ENCODE measurements at regions not wholly inside any gene's neighbourhood (a gene's known extent, or its start where the extent isn't known, plus 50 kb on each side); places are given as distances from the start of the nearest gene placed in this dataset.

DNA sequence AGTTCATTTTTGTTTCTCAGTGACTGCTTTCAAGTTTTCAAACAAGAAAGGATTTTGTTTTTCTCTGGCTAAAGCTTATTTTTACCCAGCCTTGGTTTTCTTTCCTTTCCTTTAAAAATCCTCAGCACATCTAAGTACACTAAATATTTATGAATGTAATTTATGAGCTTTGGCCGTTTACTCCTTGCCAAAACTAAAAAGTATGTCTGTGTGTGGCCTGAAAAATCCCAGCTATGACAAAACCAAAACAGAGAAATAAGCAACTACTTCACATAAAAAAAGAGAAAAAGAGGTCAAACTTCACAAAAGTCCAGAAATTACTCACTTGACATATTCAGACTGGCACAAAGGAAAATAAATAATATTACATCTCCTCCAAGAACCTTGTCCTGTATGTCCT is 365.1 kb upstream of the NFE2L3 start:
- peak overlapping the region; percentile 34 for H3K27ac ChIP-seq
- H3K9me3 ChIP-seq, result no peaks in the 10 kb centered on the region
- intact Hi-C loops (cut with DNase I), result no loop called here
- no peaks in the 10 kb centered on the region for H3K4me1 ChIP-seq
- ATAC-seq, result no peak
- no peaks in the 10 kb centered on the region for H3K27me3 ChIP-seq (ENCODE audit: low read depth)
- H3K4me3 ChIP-seq, result no peak overlapping the region
- DNase-seq, result no peak
- TF ChIP-seq, protein P1, sequence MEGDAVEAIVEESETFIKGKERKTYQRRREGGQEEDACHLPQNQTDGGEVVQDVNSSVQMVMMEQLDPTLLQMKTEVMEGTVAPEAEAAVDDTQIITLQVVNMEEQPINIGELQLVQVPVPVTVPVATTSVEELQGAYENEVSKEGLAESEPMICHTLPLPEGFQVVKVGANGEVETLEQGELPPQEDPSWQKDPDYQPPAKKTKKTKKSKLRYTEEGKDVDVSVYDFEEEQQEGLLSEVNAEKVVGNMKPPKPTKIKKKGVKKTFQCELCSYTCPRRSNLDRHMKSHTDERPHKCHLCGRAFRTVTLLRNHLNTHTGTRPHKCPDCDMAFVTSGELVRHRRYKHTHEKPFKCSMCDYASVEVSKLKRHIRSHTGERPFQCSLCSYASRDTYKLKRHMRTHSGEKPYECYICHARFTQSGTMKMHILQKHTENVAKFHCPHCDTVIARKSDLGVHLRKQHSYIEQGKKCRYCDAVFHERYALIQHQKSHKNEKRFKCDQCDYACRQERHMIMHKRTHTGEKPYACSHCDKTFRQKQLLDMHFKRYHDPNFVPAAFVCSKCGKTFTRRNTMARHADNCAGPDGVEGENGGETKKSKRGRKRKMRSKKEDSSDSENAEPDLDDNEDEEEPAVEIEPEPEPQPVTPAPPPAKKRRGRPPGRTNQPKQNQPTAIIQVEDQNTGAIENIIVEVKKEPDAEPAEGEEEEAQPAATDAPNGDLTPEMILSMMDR (IDR thresholded peaks at IDR 0.05), result no peak
- no peaks in the 10 kb centered on the region for H3K36me3 ChIP-seq

DNA sequence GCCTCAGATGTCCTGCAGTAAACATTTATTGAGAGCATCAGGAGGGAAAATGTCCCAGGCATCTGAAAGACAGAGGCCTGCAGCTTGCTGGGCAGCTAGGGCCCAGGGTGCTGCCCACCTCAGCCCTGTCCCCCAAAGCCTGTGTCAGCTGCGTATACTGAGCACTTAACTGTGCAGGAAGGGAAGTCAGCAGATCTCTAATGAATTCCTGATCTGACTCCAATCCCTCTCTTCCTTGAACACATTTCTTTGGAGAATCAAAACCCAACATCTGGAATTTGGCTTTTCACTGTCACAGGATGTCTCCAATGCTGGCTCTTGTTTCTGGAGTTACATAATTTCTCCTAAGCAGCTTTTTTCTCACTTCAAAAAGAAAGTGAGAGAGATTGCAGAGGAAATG is 364.7 kb upstream of the NFE2L3 start:
- H3K4me3 ChIP-seq, result no peak overlapping the region
- no peaks in the 10 kb centered on the region for H3K4me1 ChIP-seq
- TF ChIP-seq, protein P1 (IDR thresholded peaks at IDR 0.05), result no peak
- H3K36me3 ChIP-seq, result no peaks in the 10 kb centered on the region
- H3K9me3 ChIP-seq, result no peaks in the 10 kb centered on the region
- DNase-seq (no peak), ATAC-seq (peak in 1 of 2 donors; percentile 24)
- intact Hi-C loops (cut with DNase I), result no loop called here
- peak overlapping the region; percentile 34 for H3K27ac ChIP-seq
- no peaks in the 10 kb centered on the region for H3K27me3 ChIP-seq (ENCODE audit: low read depth)

DNA sequence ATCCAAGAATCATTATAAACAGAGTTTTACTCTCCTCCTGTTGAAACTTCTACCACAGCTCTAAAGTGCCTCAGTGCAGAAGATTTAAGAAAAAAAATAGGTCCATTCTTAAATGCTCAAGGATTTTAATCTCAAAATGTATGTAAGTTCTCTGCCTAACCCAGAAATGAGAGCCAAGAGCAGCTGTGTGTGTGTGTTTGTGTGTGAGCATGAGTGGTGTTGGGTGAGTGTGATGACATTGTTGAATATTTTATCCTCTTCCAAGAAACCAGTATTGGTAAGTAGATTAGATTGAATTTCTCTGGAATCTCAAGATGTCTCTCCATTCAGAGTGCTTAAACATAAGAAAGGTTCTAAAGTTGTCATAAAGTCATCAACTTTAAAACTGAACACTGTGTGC is 363.6 kb upstream of the NFE2L3 start:
- H3K27ac ChIP-seq, result peak overlapping the region; percentile 15
- H3K27me3 ChIP-seq (ENCODE audit: low read depth), result no peaks in the 10 kb centered on the region
- no peak for ATAC-seq
- TF ChIP-seq, protein P1 (IDR thresholded peaks at IDR 0.05), result no peak
- no peak overlapping the region for H3K4me3 ChIP-seq
- H3K9me3 ChIP-seq, result no peaks in the 10 kb centered on the region
- intact Hi-C loops (cut with DNase I), result no loop called here
- H3K36me3 ChIP-seq, result no peaks in the 10 kb centered on the region
- DNase-seq, result no peak
- H3K4me1 ChIP-seq, result no peaks in the 10 kb centered on the region

DNA sequence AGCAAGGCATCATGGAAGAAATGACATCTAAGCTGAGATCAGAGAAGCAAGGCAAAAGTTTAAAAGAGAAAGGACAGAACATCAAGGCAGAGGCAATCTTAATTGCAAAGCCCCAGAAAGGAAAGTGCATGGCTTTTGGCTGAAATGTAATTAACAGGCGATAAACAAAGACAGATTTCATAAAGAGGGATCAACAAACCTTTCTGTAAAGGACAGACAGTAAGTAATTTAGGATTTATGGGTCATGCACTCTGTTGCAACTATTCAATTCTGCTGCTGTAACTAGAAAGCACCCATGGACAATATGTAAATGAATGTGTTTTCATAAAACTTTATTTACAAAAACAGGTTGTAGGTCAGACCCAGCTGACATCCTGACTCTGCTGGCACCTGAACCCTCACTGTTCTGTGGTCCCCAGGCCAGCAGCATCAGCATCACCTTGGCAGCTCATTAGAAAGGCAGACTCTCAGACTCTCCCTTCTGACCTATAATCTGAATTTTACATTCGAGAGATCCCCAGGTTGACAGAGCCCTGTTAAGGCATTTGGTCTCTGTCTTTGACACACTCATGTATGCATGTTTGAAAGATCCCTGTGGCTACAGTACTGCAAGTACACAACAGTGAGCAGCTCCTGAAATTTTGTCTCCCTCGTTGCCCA is 362.9 kb upstream of the NFE2L3 start:
- Histone ChIP-seq H3K4me3 (no peak overlapping the region), H3K27me3 (ENCODE audit: low read depth) (no peaks in the 10 kb centered on the region), H3K4me1 (no peaks in the 10 kb centered on the region), H3K36me3 (no peaks in the 10 kb centered on the region), H3K9me3 (no peaks in the 10 kb centered on the region), H3K27ac (no peak overlapping the region)
- intact Hi-C loops (cut with DNase I), result no loop called here
- no peak for DNase-seq
- ATAC-seq, result no peak
- TF ChIP-seq, protein P1 (IDR thresholded peaks at IDR 0.05), result no peak

DNA sequence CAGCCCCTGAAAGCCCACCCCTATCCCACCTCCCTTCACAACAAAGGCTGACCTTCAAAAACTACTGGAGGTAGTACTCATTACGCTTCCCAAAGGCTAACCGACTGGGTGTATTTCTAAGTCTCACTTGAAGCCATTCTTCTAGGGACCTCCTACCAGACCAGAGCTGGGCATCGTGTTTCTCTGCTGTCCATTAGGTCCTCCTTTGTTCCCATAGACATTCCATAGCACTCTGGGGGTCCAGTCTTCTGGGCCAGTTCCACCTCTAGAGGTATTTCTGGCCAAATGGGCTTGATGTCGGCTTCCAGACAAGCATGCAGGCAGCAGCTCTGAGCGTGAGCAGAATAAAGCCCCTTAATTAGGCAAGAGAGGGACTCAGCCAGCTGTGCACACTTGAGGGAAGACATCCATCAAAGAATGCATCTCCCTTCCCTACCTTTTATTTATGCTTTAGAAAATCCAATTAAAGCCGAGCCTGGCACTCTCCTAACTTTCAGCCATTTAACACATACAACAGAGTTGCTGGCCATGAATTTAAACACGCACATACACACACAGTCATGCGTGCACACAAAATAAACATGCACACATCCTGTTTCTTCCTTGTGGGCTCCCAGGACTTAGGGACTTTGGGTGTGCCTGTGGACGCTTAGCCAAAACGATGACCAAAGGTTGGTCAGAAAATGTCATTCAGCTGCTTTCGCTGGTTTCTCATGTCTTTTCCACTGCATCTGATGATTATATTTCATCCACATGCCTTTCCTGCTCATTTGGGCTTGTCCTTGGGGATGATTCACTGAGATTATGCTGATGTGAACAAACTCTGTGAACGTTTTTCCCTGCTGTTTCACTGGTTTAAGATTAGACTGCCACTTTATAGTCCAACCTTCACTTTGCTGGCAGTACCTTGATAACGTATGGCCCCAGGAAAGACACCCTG is 362.0 kb upstream of the NFE2L3 start:
- Histone ChIP-seq H3K9me3 (no peaks in the 10 kb centered on the region), H3K4me3 (no peak overlapping the region), H3K27me3 (ENCODE audit: low read depth) (no peaks in the 10 kb centered on the region), H3K36me3 (no peaks in the 10 kb centered on the region), H3K27ac (no peak overlapping the region), H3K4me1 (no peaks in the 10 kb centered on the region)
- no peak for DNase-seq
- TF ChIP-seq, protein P1 (IDR thresholded peaks at IDR 0.05), result no peak
- intact Hi-C loops (cut with DNase I), result no loop called here
- ATAC-seq, result no peak

All from lower lobe of right lung (tissue), 2 donors.